K562 (cell line): ENCODE measurements at regions not wholly inside any gene's neighbourhood (a gene's known extent, or its start where the extent isn't known, plus 50 kb on each side); places are given as distances from the start of the nearest gene placed in this dataset.

Experiments
- ATAC-seq: fragments of 200-7000 bp; cut with Tn5 transposase; 3 replicates; pipeline ENCODE4 v1.9.1; 2020; ENCODE audit warnings: moderate library complexity
- BruUV-seq: library from RNA; stranded (reverse); fragments of 400-500 nt; replicated peaks from 2 replicates; lab custom pipeline; 2021; lab: Mats Ljungman, UMichigan
- CTCF ChIA-PET: fragments of 300-600 bp; formaldehyde crosslinking; extraction: SDS; loops from one replicate; lab custom pipeline; 2021; ENCODE audit warnings: low intra/inter-chr PET ratio; lab: Yijun Ruan, JAX
- POLR2A ChIA-PET: fragments of 300-600, 350-650 bp; sonication (Branson Sonifier 250); formaldehyde crosslinking; extraction: SDS; loops from one replicate; lab custom pipeline; 2021; ENCODE audit warnings: antibody characterized with exemption, inconsistent platforms; lab: Yijun Ruan, JAX
- DNase-seq, 4 experiments: peaks; one replicate each; pipeline versions ENCODE4 v3.0.0 to v3.0.0-alpha.2; 2011 to 2018; ENCODE audit warnings: low spot score in 3 of 4, mixed read lengths in 3 of 4; ENCODE audit errors: extremely low read depth in 1 of 4
- FAIRE-seq: peaks from 2 replicates; lab custom pipeline; 2011; peaks lifted over from hg19 to GRCh38; lab: Jason Lieb, UNC
- H2AFZ ChIP-seq: 2 replicates; pipeline ENCODE4 v1.6.0; 2011; ENCODE audit warnings: low read depth, low read length, control low read depth, inconsistent platforms
- H3K27ac ChIP-seq: fragments of 200-600 bp; 3 replicates; pipeline ENCODE4 v1.8.0; 2011; ENCODE audit warnings: low read depth, mild to moderate bottlenecking, control low read depth, inconsistent platforms, low read length, moderate library complexity, mixed read lengths; ENCODE audit errors: extremely low read depth
- H3K27me3 ChIP-seq, 2 experiments: fragments of 300-600 bp in 1 of 2; 2 replicates in 1 of 2; 3 replicates in 1 of 2; pipeline versions ENCODE4 v1.6.0 to v1.8.0; 2011; ENCODE audit warnings: inconsistent platforms in 2 of 2, low read length in 2 of 2, mild to moderate bottlenecking in 1 of 2, mixed read lengths in 1 of 2, moderate library complexity in 1 of 2; ENCODE audit not compliant: control insufficient read depth in 2 of 2, insufficient read depth in 2 of 2
- H3K36me3 ChIP-seq: fragments of 300-600 bp; 3 replicates; pipeline ENCODE4 v1.8.0; 2011; ENCODE audit warnings: mild to moderate bottlenecking, low read length, inconsistent platforms; ENCODE audit not compliant: control insufficient read depth, insufficient read depth
- H3K4me1 ChIP-seq, 2 experiments: fragments of 200-600 bp in 1 of 2; replicated peaks in 1 of 2; 2 replicates in 1 of 2; 3 replicates in 1 of 2; pipeline versions ENCODE4 v1.5.1 to v1.8.0; 2011; ENCODE audit warnings: inconsistent platforms in 2 of 2, low read length in 2 of 2, mild to moderate bottlenecking in 1 of 2, mixed read lengths in 1 of 2, moderate library complexity in 1 of 2; ENCODE audit not compliant: control insufficient read depth in 2 of 2, insufficient read depth in 2 of 2
- H3K4me2 ChIP-seq: 2 replicates; pipeline ENCODE4 v1.6.1; 2011; ENCODE audit warnings: low read length, control low read depth, inconsistent platforms, mixed read lengths; ENCODE audit not compliant: insufficient read depth
- H3K4me3 ChIP-seq: fragments of 200-600 bp; sonication (generic), shearing (Covaris generic); 2 replicates; pipeline ENCODE4 v1.5.1; 2016; ENCODE audit warnings: control low read depth, inconsistent platforms
- H3K79me2 ChIP-seq: fragments of 200-600 bp; 3 replicates; pipeline ENCODE4 v1.8.0; 2011; ENCODE audit warnings: low read length, inconsistent platforms; ENCODE audit not compliant: control insufficient read depth, insufficient read depth
- H3K9ac ChIP-seq, 2 experiments: 2 replicates each; pipeline versions ENCODE4 v1.6.0 to v1.6.1; 2011; ENCODE audit warnings: low read depth in 2 of 2, low read length in 2 of 2, control low read depth in 1 of 2, inconsistent platforms in 1 of 2, mild to moderate bottlenecking in 1 of 2, mixed read lengths in 1 of 2; ENCODE audit not compliant: insufficient read depth in 1 of 2
- H3K9me1 ChIP-seq: one replicate; pipeline ENCODE4 v1.6.0; 2011; ENCODE audit warnings: inconsistent platforms, mild to moderate bottlenecking, low read length, moderate library complexity; ENCODE audit not compliant: control insufficient read depth, insufficient read depth
- H3K9me3 ChIP-seq: replicated peaks from 2 replicates; pipeline ENCODE4 v1.5.1; 2011; ENCODE audit warnings: low read depth, low read length, inconsistent platforms; ENCODE audit not compliant: control insufficient read depth, insufficient read depth
- H4K20me1 ChIP-seq: replicated peaks from 2 replicates; pipeline ENCODE4 v1.6.1; 2011; ENCODE audit warnings: low read length, inconsistent platforms, mixed read lengths; ENCODE audit not compliant: control insufficient read depth, insufficient read depth
- EP300 ChIP-seq: IDR thresholded peaks from 2 replicates; pipeline ENCODE4 v1.6.1; 2012; ENCODE audit warnings: low read length, improper control_type of control experiment
- WGBS: fragments of 100-300 bp; shearing (Covaris generic); methylation state at CpG from one replicate; pipeline ENCODE4 v1.1.6; 2016; ENCODE audit warnings: low coverage, mixed read lengths; ENCODE audit not compliant: insufficient coverage; ENCODE audit errors: missing lambda C conversion rate; 5-methylcytosine and 5-hydroxymethylcytosine counted together
- in situ Hi-C: fragments of 300-500 bp; cut with MboI; formaldehyde crosslinking; loops from 4 replicates; pipeline ENCODE4 v1.15.0; 2018; ENCODE audit warnings: inconsistent platforms, mixed read lengths
- intact Hi-C: fragments of 100-400 bp; cut with micrococcal nuclease; formaldehyde crosslinking; loops from 2 replicates; pipeline ENCODE4 v1.14.2; 2022
- TF ChIP-seq, protein P1 (sequence below), 2 experiments: fragments of 450-650 bp in 1 of 2; IDR thresholded peaks; 2 replicates each; pipeline ENCODE4 v1.6.1; 2011 to 2017; ENCODE audit warnings: low read depth in 2 of 2, antibody characterized with exemption in 1 of 2, borderline replicate concordance in 1 of 2, low read length in 1 of 2, mild to moderate bottlenecking in 1 of 2, mixed read lengths in 1 of 2; ENCODE audit not compliant: control insufficient read depth in 1 of 2

DNA sequence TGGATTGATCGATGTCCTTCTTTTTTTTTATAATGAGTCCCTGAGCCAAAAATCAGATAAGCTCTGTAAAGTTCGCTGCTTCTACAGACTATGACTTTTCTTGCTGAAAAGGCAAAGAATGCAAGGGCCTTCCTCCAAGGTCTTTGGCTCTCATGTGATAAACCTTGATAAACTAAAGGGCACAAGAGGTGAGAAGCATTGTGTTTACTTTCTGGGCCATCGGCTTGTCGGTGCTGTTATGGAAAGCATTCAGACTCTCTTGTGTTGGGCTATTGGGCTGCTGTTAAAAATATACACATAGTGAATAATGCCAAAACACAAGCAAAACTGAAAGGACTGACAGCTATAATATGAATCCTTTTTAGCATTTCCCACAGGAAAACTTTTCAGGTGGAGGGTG is 472.4 kb upstream of the SPHKAP start:
- intact Hi-C loops = no loop called here

DNA sequence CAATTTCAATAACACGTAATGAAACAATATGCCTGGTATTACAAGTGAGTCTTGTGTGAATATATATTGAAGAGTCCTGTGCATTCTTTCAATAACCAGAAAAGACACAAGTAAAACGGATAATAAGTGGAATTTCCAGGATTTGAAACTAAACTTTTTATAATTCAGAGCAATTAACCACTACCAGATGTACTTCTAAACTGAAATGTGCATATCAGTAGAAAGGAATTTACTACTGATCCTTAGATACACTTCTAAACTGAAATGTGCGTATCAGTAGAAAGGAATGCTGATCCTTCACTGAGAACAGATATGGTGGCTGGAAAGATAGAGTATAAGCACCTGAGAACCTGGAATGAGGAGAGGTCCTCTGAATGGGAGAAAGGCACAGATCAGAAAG is 470.9 kb upstream of the SPHKAP start:
- no peak overlapping the region for H3K27ac ChIP-seq
- H3K4me3 ChIP-seq = no peak overlapping the region
- H3K79me2 ChIP-seq = no peaks in the 10 kb centered on the region
- no peak overlapping the region for H2AFZ ChIP-seq
- intact Hi-C loops = no loop called here
- 0% methylated on average over 2 of the region's 3 CpGs for WGBS
- no peaks in the 10 kb centered on the region for H3K9me3 ChIP-seq
- H3K4me2 ChIP-seq = no peak overlapping the region
- H3K36me3 ChIP-seq = no peaks in the 10 kb centered on the region
- ChIA-PET POLR2A (no interaction called here), CTCF (no interaction called here)
- in situ Hi-C loops = no loop called here
- TF ChIP-seq, protein P1, sequence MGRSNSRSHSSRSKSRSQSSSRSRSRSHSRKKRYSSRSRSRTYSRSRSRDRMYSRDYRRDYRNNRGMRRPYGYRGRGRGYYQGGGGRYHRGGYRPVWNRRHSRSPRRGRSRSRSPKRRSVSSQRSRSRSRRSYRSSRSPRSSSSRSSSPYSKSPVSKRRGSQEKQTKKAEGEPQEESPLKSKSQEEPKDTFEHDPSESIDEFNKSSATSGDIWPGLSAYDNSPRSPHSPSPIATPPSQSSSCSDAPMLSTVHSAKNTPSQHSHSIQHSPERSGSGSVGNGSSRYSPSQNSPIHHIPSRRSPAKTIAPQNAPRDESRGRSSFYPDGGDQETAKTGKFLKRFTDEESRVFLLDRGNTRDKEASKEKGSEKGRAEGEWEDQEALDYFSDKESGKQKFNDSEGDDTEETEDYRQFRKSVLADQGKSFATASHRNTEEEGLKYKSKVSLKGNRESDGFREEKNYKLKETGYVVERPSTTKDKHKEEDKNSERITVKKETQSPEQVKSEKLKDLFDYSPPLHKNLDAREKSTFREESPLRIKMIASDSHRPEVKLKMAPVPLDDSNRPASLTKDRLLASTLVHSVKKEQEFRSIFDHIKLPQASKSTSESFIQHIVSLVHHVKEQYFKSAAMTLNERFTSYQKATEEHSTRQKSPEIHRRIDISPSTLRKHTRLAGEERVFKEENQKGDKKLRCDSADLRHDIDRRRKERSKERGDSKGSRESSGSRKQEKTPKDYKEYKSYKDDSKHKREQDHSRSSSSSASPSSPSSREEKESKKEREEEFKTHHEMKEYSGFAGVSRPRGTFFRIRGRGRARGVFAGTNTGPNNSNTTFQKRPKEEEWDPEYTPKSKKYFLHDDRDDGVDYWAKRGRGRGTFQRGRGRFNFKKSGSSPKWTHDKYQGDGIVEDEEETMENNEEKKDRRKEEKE (IDR thresholded peaks at IDR 0.05; ENCODE audit: borderline replicate concordance in 1 of 2, control insufficient read depth in 1 of 2, low read depth in 2 of 2, low read length in 1 of 2) = no peak
- FAIRE-seq (no peak), DNase-seq (no peak), ATAC-seq (no peak)
- no TSS peak for BruUV-seq
- H4K20me1 ChIP-seq = no peaks in the 10 kb centered on the region
- no peaks in the 10 kb centered on the region for H3K4me1 ChIP-seq
- H3K27me3 ChIP-seq = no peaks in the 10 kb centered on the region
- no peaks in the 10 kb centered on the region for H3K9me1 ChIP-seq
- no peak overlapping the region for H3K9ac ChIP-seq

More for the DNA sequence above, 472.4 kb upstream of the SPHKAP start:
- H3K9me3 ChIP-seq = no peaks in the 10 kb centered on the region
- in situ Hi-C loops = no loop called here
- H3K27ac ChIP-seq = no peak overlapping the region
- FAIRE-seq = no peak
- ChIA-PET POLR2A (no interaction called here), CTCF (no interaction called here)
- no peak for ATAC-seq
- H2AFZ ChIP-seq = no peak overlapping the region
- H3K9me1 ChIP-seq = no peaks in the 10 kb centered on the region
- H3K36me3 ChIP-seq = no peaks in the 10 kb centered on the region
- no peaks in the 10 kb centered on the region for H3K79me2 ChIP-seq
- no peak for TF ChIP-seq EP300
- no peak overlapping the region for H3K9ac ChIP-seq
- H3K4me1 ChIP-seq = no peaks in the 10 kb centered on the region
- no peak for DNase-seq
- 6% methylated on average over 3 of the region's 4 CpGs for WGBS
- no TSS peak for BruUV-seq
- H3K4me3 ChIP-seq = no peak overlapping the region
- no peaks in the 10 kb centered on the region for H4K20me1 ChIP-seq
- no peak overlapping the region for H3K4me2 ChIP-seq
- no peaks in the 10 kb centered on the region for H3K27me3 ChIP-seq
